BJ (cell line): ENCODE measurements at regions not wholly inside any gene's neighbourhood (a gene's known extent, or its start where the extent isn't known, plus 50 kb on each side); places are given as distances from the start of the nearest gene placed in this dataset.

Experiments used
- CTCF ChIA-PET: fragments of 350-600 bp; formaldehyde crosslinking; extraction: SDS; loops from one replicate; lab custom pipeline; 2021; ENCODE audit warnings: antibody characterized with exemption, inconsistent platforms; lab: Yijun Ruan, JAX
- POLR2A ChIA-PET: fragments of 300-600 bp; sonication (Branson Sonifier 250); formaldehyde crosslinking; extraction: SDS; loops from one replicate; lab custom pipeline; 2021; ENCODE audit warnings: antibody characterized with exemption; lab: Charles Lee
- DNase-seq: peaks from one replicate; pipeline ENCODE4 v3.0.0-alpha.2; 2011; ENCODE audit warnings: low read depth
- H3K27me3 ChIP-seq: 2 replicates; pipeline ENCODE4 v1.6.0; 2011; ENCODE audit warnings: low read length; ENCODE audit not compliant: control insufficient read depth, insufficient read depth
- H3K36me3 ChIP-seq: 2 replicates; pipeline ENCODE4 v1.5.1; 2011; ENCODE audit warnings: low read length; ENCODE audit not compliant: control insufficient read depth, insufficient read depth
- H3K4me3 ChIP-seq: 2 replicates; pipeline ENCODE4 v1.5.1; 2011; ENCODE audit warnings: low read depth, mild to moderate bottlenecking, control low read depth, low read length
- CTCF ChIP-seq: IDR thresholded peaks from 2 replicates; pipeline ENCODE4 v1.5.1; 2011; ENCODE audit warnings: low read depth, mild to moderate bottlenecking, control low read depth, inconsistent platforms, low read length, moderate library complexity; ENCODE audit not compliant: insufficient read depth

- TF ChIP-seq CTCF = no peak
- Histone ChIP-seq H3K27me3 (no peaks in the 10 kb centered on the region; the same call in 1 of the 2 replicates), H3K4me3 (no peak overlapping the region), H3K36me3 (no peaks in the 10 kb centered on the region)
- ChIA-PET POLR2A (no interaction called here), CTCF (no interaction called here)
- no peak for DNase-seq
These were observed 75.6 kb downstream of the SOD2 start for GRCh38 chr6:159617444-159617843.

GRCh38 chr6:159616456-159616855 lies 76.6 kb downstream of the SOD2 start:
- CTCF ChIA-PET = no interaction called here
- H3K27me3 ChIP-seq = no peaks in the 10 kb centered on the region; the same call in 1 of the 2 replicates
- no peaks in the 10 kb centered on the region for H3K36me3 ChIP-seq
- TF ChIP-seq CTCF = no peak
- no peak overlapping the region for H3K4me3 ChIP-seq
- no peak for DNase-seq
- POLR2A ChIA-PET = no interaction called here

GRCh38 chr6:159615918-159616317 lies 77.1 kb downstream of the SOD2 start:
- Histone ChIP-seq H3K27me3 (no peaks in the 10 kb centered on the region; the same call in 1 of the 2 replicates), H3K4me3 (no peak overlapping the region), H3K36me3 (no peaks in the 10 kb centered on the region)
- no peak for DNase-seq
- TF ChIP-seq CTCF = no peak
- POLR2A ChIA-PET = no interaction called here
- CTCF ChIA-PET = no interaction called here

- no peaks in the 10 kb centered on the region for H3K27me3 ChIP-seq
- ChIA-PET CTCF (interaction anchor here (1.3 to 3.1 kb wide), 2 partner anchors 10 to 437 kb away, joined by 3 to 8 read pairs; no protein-coding TSS in a partner anchor), POLR2A (no interaction called here)
- DNase-seq = no peak
- no peaks in the 10 kb centered on the region for H3K36me3 ChIP-seq
- H3K4me3 ChIP-seq = no peak overlapping the region
- no peak for TF ChIP-seq CTCF
These were observed 82.2 kb downstream of the SOD2 start for GRCh38 chr6:159610881-159611280.

GRCh38 chr6:159609652-159610178 lies 83.3 kb downstream of the SOD2 start:
- DNase-seq = no peak
- no peak for TF ChIP-seq CTCF
- Histone ChIP-seq H3K36me3 (no peaks in the 10 kb centered on the region), H3K4me3 (no peak overlapping the region), H3K27me3 (no peaks in the 10 kb centered on the region)
- POLR2A ChIA-PET = no interaction called here
- CTCF ChIA-PET = interaction anchor here (1.2 to 3.1 kb wide), 5 partner anchors 15 to 437 kb away, joined by 3 to 10 read pairs (median 6); no protein-coding TSS in a partner anchor
